Endothelial cell of umbilical vein (primary cell): ENCODE measurements at regions not wholly inside any gene's neighbourhood (a gene's known extent, or its start where the extent isn't known, plus 50 kb on each side); places are given as distances from the start of the nearest gene placed in this dataset.

ENCODE experiments used
- CTCF ChIP-seq, 2 donors: IDR thresholded peaks; 1 replicate in 1 of 2; 2 replicates in 1 of 2; pipeline ENCODE4 v1.5.1; 2011; ENCODE audit warnings: low read length in 2 of 2, mild to moderate bottlenecking in 2 of 2, moderate library complexity in 2 of 2, control low read depth in 1 of 2, inconsistent platforms in 1 of 2, low read depth in 1 of 2; ENCODE audit not compliant: insufficient read depth in 1 of 2; ENCODE audit errors: extremely low read depth in 1 of 2
- EZH2 ChIP-seq: IDR thresholded peaks from 2 replicates; pipeline ENCODE4 v1.6.1; 2012; ENCODE audit warnings: borderline replicate concordance, low read depth, mild to moderate bottlenecking, moderate library complexity, low read length, inconsistent platforms; ENCODE audit not compliant: severe bottlenecking
- GATA2 ChIP-seq: IDR thresholded peaks from 2 replicates; pipeline ENCODE4 v1.7.0; 2011; ENCODE audit warnings: low read depth, mild to moderate bottlenecking, moderate library complexity, mixed read lengths, low read length; ENCODE audit not compliant: insufficient read length, insufficient read depth
- POLR2A ChIP-seq: IDR thresholded peaks from 2 replicates; pipeline ENCODE4 v1.6.1; 2012; ENCODE audit warnings: low read depth, mild to moderate bottlenecking, control low read depth, low read length

GRCh38 chr5:110823571-110823970 is 84.8 kb downstream of the SLC25A46 start:
- TF ChIP-seq CTCF (IDR thresholded peaks at IDR 0.05; ENCODE audit: extremely low read depth in 1 of 2, insufficient read depth in 1 of 2, low read depth in 1 of 2, low read length in 2 of 2) (no peak), EZH2 (no peak), GATA2 (no peak), POLR2A (no peak)
